BE2C (cell line): ENCODE measurements at regions not wholly inside any gene's neighbourhood (a gene's known extent, or its start where the extent isn't known, plus 50 kb on each side); places are given as distances from the start of the nearest gene placed in this dataset.

ENCODE experiments used
- DNase-seq: peaks from one replicate; pipeline ENCODE4 v3.0.0-alpha.2; 2020
- H3K27me3 ChIP-seq: fragments of 250-450 bp; sonication (Bioruptor Pico); 2 replicates; pipeline ENCODE4 v1.5.1; 2020; ENCODE audit warnings: mild to moderate bottlenecking
- H3K36me3 ChIP-seq: fragments of 250-450 bp; sonication (Bioruptor Pico); 2 replicates; pipeline ENCODE4 v1.5.1; 2020; ENCODE audit warnings: mild to moderate bottlenecking
- H3K4me1 ChIP-seq: fragments of 250-450 bp; sonication (Bioruptor Pico); 2 replicates; pipeline ENCODE4 v1.5.1; 2020
- H3K4me3 ChIP-seq: 2 replicates; pipeline ENCODE4 v1.5.1; 2011; ENCODE audit warnings: low read depth, low read length
- H3K9me3 ChIP-seq: fragments of 250-450 bp; sonication (Bioruptor Pico); 2 replicates; pipeline ENCODE4 v1.5.1; 2020
- CTCF ChIP-seq: IDR thresholded peaks from 2 replicates; pipeline ENCODE4 v1.5.1; 2012; ENCODE audit warnings: mild to moderate bottlenecking, low read depth, low read length

GRCh38 chr5:38607396-38607795 is 51.0 kb upstream of the LIFR start:
- Histone ChIP-seq H3K36me3 (no peaks in the 10 kb centered on the region), H3K9me3 (no peaks in the 10 kb centered on the region), H3K4me1 (no peaks in the 10 kb centered on the region), H3K4me3 (no peak overlapping the region), H3K27me3 (no peaks in the 10 kb centered on the region)
- DNase-seq, result no peak
- TF ChIP-seq CTCF, result no peak

- Histone ChIP-seq H3K36me3 (no peaks in the 10 kb centered on the region), H3K9me3 (no peaks in the 10 kb centered on the region), H3K4me1 (no peaks in the 10 kb centered on the region), H3K27me3 (no peaks in the 10 kb centered on the region), H3K4me3 (no peak overlapping the region)
- no peak for DNase-seq
- TF ChIP-seq CTCF, result no peak
Measured at GRCh38 chr5:38607930-38608564, 51.6 kb upstream of the LIFR start.

GRCh38 chr5:38608874-38609273 is 52.4 kb upstream of the LIFR start:
- H3K4me1 ChIP-seq, result no peaks in the 10 kb centered on the region
- DNase-seq, result no peak
- no peaks in the 10 kb centered on the region for H3K9me3 ChIP-seq
- TF ChIP-seq CTCF, result no peak
- H3K36me3 ChIP-seq, result no peaks in the 10 kb centered on the region
- H3K4me3 ChIP-seq, result no peak overlapping the region
- H3K27me3 ChIP-seq, result no peaks in the 10 kb centered on the region

- Histone ChIP-seq H3K4me3 (no peak overlapping the region), H3K9me3 (no peaks in the 10 kb centered on the region), H3K36me3 (no peaks in the 10 kb centered on the region), H3K4me1 (peaks cover 4% of the 10 kb centered on the region), H3K27me3 (no peaks in the 10 kb centered on the region)
- no peak for TF ChIP-seq CTCF
- DNase-seq, result no peak
Measured at GRCh38 chr5:38612851-38613250, 56.4 kb upstream of the LIFR start.

- TF ChIP-seq CTCF, result no peak
- DNase-seq, result no peak
- H3K4me1 ChIP-seq, result peaks cover 4% of the 10 kb centered on the region
- H3K9me3 ChIP-seq, result no peaks in the 10 kb centered on the region
- no peak overlapping the region for H3K4me3 ChIP-seq
- no peaks in the 10 kb centered on the region for H3K36me3 ChIP-seq
- H3K27me3 ChIP-seq, result no peaks in the 10 kb centered on the region
Measured at GRCh38 chr5:38613490-38613889, 57.0 kb upstream of the LIFR start.

GRCh38 chr5:38613992-38614836 is 57.8 kb upstream of the LIFR start:
- no peaks in the 10 kb centered on the region for H3K27me3 ChIP-seq
- H3K9me3 ChIP-seq, result no peaks in the 10 kb centered on the region
- no peaks in the 10 kb centered on the region for H3K36me3 ChIP-seq
- TF ChIP-seq CTCF, result no peak
- no peak overlapping the region for H3K4me3 ChIP-seq
- DNase-seq, result no peak
- H3K4me1 ChIP-seq, result peaks cover 4% of the 10 kb centered on the region
